Hepatocyte (in vitro differentiated cells): ENCODE measurements at regions not wholly inside any gene's neighbourhood (a gene's known extent, or its start where the extent isn't known, plus 50 kb on each side); places are given as distances from the start of the nearest gene placed in this dataset.

Source experiments
- EZH2 ChIP-seq: fragments of 200-600 bp; sonication (generic); IDR thresholded peaks from 2 replicates; pipeline ENCODE4 v1.6.1; 2016; ENCODE audit warnings: antibody characterized with exemption, mild to moderate bottlenecking, borderline replicate concordance
- EZH2phosphoT487 ChIP-seq: fragments of 200-600 bp; sonication (generic); IDR thresholded peaks from one replicate; pipeline ENCODE4 v1.6.1; 2018; ENCODE audit warnings: antibody characterized with exemption, mild to moderate bottlenecking, low read depth, moderate library complexity; ENCODE audit not compliant: unreplicated experiment, severe bottlenecking
- TF ChIP-seq, protein P1 (sequence below): fragments of 200-600 bp; sonication (generic); IDR thresholded peaks from 2 replicates; pipeline ENCODE4 v1.5.1; 2016; ENCODE audit warnings: antibody characterized with exemption, mild to moderate bottlenecking; ENCODE audit not compliant: poor library complexity

DNA sequence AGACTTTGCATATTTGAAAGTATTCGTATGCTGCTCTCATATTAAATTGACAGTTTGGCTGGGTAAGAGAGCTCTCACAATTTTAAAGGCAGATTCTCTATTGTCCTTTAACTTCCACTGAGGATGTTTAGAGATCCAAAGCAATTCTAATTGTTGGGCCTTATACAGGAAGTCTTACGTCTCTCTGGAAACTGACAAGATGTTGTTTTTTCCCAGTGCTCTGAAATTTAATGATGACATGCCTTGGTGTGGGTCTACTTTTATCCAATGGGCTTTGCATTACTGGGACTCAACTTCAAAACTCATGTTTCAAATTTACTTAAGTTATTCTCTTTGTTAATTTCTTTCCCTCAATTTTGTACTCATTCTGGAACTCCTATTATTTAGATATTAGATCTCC is 191.5 kb downstream of the SNX18 start:
- TF ChIP-seq EZH2phosphoT487 = no peak
- TF ChIP-seq, protein P1, sequence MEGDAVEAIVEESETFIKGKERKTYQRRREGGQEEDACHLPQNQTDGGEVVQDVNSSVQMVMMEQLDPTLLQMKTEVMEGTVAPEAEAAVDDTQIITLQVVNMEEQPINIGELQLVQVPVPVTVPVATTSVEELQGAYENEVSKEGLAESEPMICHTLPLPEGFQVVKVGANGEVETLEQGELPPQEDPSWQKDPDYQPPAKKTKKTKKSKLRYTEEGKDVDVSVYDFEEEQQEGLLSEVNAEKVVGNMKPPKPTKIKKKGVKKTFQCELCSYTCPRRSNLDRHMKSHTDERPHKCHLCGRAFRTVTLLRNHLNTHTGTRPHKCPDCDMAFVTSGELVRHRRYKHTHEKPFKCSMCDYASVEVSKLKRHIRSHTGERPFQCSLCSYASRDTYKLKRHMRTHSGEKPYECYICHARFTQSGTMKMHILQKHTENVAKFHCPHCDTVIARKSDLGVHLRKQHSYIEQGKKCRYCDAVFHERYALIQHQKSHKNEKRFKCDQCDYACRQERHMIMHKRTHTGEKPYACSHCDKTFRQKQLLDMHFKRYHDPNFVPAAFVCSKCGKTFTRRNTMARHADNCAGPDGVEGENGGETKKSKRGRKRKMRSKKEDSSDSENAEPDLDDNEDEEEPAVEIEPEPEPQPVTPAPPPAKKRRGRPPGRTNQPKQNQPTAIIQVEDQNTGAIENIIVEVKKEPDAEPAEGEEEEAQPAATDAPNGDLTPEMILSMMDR = no peak
- TF ChIP-seq EZH2 = no peak
